GM21723 (cell line): ENCODE measurements at regions not wholly inside any gene's neighbourhood (a gene's known extent, or its start where the extent isn't known, plus 50 kb on each side); places are given as distances from the start of the nearest gene placed in this dataset.

Experiments
- ATAC-seq: cut with Tn5 transposase; IDR thresholded peaks from one replicate; pipeline ENCODE4 v1.9.1; 2021; ENCODE audit warnings: mild to moderate bottlenecking, moderate library complexity; ENCODE audit not compliant: unreplicated experiment

GRCh38 chr12:132408626-132409494 is 79.5 kb upstream of the GALNT9 start:
- ATAC-seq = no peak

DNA sequence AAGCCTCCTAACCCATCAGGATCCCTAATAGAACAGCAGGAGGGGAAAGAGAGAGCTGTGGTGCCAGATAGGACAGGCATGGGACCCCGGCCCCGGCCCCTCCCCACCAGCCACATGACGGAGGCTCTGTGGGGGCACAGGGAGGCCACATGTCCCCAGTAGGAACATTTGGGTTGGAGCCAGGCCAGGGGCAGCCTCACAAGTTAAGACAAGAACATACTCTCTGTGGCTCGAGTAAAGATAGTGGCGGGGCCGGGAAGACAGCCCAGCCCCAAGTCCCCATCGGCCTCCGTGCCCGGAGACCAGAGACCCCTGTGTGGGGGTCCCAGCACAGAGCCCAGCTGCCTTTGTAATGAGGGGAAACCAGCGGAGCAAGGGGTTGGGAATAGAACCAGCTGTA is 78.6 kb upstream of the GALNT9 start:
- no peak for ATAC-seq

DNA sequence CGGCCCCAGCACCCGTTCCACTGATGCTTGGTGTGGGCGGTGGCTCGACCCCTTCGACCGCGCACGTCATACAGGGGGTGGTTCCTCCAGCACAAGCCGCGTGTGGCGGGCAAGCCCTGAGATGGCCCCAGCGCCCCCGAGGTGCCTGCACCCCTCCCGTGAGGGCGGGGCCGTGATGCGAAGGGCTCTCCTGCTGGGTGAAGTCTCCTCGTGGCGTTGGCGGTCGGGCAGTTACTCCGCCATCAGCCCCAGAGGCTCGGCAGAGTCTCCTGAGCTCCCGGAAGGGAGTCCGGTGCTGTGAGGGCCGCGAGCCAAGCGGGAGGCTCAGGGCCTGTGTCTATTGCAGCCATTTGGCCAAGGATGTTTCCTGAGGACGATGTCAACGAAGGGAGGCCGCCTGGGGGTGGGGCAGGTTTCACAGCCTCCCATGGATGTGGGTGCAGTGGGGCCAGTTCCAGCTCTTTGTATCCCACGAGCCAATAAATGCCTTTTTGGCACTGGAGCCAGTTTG is 78.1 kb upstream of the GALNT9 start:
- ATAC-seq = no peak

DNA sequence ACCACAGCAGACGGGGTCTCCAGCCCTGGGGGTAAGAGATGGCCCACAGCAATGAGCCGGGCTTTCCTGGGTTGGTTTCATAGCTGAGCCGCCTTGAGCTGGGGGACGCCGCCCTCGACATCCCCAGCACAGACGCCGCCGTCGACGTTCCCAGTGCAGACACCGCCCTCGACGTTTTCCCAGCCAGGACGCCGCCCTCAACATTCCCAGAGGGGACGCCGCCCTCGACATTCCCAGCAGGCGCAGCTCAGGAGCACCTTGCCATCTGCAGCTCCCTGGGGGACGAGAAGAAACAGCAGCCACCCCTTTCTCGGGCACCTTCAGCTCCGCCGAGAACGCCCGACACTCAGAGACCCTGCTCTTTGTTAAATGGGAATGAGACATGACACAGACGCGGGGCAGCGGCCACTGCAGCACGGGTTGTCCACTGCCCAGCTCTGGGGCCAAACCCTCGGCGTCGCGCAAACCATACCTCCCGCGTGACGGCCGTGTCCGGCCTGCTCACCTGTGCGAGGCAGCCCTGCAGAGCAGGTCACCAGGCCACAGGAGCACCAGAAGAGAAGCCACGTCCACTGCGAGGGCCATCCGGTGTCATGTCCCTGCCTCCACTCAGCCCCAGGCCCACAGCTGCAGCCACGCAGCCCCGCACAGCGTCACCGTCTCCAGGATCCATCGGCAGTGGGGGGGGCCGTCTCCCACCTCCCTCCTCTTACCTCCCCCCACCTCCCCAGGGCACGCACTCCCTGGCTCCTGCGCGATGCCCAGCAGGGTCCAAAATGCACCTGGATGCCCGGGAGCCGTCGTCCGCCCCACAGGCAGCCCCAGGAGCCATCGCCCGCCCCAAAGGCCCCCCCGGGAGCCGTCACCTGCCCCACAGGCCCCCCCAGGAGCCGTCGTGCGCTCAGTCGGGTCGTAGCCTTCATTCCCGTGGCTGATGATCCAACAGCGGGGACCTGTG is 77.4 kb upstream of the GALNT9 start:
- no peak for ATAC-seq

DNA sequence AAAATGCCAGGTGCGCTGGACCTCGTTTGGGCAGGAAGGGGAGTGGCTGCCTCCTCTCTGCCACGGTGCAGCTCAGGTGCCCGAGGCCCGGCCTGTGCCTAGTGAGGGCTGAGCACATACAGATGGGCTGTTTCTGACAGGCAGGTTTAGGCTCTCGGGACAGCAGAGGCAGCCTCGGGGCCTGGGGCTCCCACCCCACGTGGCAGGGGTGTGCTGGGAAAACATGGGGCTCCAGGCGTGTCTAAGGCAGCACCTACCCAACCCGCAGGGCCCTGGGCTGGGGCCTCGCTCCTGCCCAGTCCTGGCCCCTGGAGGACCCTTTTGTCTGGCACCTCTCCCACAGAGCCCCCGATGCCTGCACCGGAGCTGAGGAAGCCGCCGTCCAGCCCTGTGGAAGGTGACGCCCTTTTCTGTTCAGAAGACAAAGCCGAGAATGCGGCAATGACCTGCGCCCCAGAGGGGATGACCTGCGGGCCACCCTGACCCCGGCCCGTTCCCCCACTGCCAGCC is 76.4 kb upstream of the GALNT9 start:
- ATAC-seq = no peak

DNA sequence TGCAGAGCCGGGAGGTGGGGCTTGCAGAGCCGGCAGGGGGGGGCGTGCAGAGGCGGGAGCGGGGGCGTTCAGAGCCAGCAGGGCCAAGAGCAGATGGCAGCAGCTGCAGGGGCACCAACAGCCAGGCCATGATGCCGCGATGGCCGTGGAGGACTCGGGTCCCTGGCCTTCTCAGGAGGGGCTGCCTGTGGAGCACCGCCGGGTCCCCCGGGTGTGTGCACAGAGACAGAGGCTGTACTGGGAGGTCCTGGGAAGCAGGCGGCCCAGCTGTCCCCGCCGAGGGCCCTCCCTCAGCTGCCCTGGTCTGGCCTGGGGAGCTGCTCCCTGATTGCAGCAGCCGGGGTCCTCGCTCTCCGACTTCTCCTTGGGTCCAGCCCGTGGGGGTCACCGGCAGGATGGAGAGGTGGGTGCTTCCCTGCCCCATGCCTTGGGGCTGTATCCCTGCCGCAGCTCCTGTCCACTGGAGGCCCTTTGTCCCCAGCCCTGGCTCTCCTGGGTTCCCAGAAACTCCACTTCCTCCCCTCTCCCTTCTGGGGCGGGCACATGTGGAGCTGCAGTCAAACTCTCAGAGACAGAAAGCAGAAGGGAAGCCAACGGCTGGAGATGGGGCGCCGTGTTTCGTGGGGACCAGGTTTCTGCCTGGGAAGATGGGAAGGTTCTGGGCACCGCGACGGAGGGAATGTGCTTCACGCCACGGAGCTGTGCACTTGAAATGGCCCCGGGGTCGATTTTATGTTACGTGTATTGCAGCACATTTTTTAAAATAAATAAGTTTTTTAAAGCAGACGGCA is 75.8 kb upstream of the GALNT9 start:
- no peak for ATAC-seq

DNA sequence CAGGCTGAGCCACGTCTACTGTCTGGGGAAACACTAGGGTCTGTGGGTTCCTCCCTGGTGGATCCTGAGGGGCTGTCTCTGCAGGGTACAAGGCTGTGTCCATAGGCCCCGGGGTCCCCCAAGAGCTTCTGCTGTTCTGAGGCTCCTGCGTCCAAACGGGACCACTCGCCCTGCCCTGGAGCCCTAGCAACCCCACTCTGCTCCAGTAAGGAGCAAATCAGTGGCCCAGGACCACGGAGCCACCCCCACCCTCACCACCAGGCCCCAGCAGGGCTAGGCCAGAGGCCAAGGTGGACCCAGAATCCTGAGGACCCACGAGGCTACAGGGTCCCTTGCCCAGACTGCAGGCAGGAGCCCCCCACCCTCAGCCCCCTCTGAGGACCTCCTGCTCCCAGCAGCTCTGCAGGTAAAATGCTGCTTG is 75.1 kb upstream of the GALNT9 start:
- no peak for ATAC-seq

- no peak for ATAC-seq
Observed at GRCh38 chr12:132403636-132404434, 74.4 kb upstream of the GALNT9 start.

GRCh38 chr12:132402831-132403416 is 73.5 kb upstream of the GALNT9 start:
- ATAC-seq = no peak

DNA sequence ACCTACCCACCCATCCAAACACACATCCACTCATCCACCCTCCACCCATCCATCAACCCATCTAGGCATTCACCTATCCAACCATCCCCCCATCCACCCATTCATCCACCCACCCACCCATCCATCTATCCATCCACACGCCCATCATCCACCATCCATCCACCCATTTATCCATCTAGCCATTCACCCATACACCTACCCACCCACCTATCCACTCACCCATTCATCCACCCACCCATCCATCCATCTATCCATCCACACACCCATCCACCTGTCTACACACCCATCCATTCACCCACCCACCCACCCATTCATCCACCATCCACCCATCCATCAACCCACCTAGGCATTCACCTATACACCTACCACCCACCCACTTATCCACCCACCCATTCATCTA is 72.6 kb upstream of the GALNT9 start:
- no peak for ATAC-seq

DNA sequence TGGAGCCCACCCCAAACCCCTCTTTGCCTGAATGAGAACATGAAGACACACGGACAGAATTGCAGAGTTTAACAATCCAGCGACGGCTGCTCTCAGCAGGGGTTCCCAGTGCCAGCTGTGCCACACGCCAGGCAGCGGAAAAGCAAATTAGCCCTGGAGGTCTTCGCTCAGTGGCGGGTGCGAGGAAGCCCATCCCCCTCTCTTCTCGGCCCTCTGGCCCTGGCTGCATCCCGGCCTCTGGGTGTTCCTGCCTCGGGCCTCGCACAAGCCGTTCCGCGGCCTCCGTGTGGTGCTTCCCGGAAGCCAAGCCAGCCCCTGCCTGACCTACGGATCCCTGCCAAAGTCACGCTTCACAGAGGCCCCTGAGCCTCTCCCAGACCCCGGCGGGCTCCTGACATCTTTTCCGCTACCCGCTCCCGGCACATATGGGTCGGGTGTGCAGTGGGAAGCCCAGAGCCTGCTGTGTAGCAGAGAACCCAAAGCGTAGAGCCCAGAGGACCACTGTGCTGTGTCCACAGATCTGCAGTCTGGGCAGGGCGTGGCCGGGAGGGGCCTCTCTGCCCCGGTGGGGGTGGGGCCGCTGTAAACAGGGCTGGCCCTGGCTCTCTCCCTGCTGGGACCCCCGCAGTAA is 70.7 kb upstream of the GALNT9 start:
- no peak for ATAC-seq

- no peak for ATAC-seq
Observed at GRCh38 chr12:132399092-132400010, 70.0 kb upstream of the GALNT9 start.

- ATAC-seq = no peak
Observed at GRCh38 chr12:132398386-132398991, 69.1 kb upstream of the GALNT9 start.

DNA sequence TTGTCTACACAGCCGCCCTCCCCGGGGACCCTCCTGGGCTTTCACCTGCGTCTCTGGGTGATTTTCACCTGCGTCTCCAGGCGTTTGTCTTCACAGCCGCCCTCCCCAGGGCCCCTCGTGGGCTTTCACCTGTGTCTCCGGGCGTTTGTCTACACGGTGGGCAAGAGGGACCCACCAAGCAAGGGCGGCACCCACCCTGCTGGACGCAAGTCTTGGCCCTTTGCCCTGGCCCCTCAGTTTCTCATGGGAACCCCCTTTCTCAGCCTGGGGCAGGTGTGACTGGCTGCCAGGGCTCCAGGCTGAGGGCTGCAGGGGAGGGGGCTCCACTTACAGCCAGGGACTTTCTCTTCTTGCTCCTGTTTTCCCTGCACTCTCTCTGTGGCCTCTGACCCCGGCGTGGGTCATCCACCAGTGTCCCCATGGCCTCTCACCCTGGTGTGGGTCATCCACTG is 68.6 kb upstream of the GALNT9 start:
- no peak for ATAC-seq

- ATAC-seq = no peak
Observed at GRCh38 chr12:132397152-132397933, 68.0 kb upstream of the GALNT9 start.

- ATAC-seq = no peak
Observed at GRCh38 chr12:132396657-132397056, 67.3 kb upstream of the GALNT9 start.

DNA sequence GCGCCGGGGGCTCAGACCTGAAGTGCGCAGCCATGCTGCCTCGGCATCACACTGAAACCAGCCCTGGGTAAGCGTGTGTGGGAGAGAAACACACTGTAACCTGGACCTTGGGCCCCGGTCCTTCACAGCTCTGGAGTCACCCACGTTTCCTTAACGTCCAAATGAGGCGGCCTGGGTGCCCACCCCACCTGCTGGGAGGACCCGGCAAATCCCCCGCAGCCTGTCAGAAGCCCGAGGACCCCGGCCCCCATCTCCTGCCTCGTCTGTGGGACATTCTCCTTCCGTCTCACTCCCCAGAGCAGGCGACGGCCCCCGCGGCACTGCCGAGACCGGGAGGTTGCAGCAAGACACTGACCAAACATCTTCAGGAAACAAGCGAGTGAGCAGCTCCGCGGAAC is 66.5 kb upstream of the GALNT9 start:
- no peak for ATAC-seq
